ENCODE measurements at regions not wholly inside any gene's neighbourhood (a gene's known extent, or its start where the extent isn't known, plus 50 kb on each side); places are given as distances from the start of the nearest gene placed in this dataset.

GRCh38 chr5:93277051-93277450, 304.0 kb downstream of the NR2F1-AS1 start:
- no peak for TF ChIP-seq POLR2A (IDR thresholded peaks at IDR 0.05)
- no peak for TF ChIP-seq CTCF (IDR thresholded peaks at IDR 0.05)
